Thyroid gland (tissue), 4 donors: ENCODE measurements at regions not wholly inside any gene's neighbourhood (a gene's known extent, or its start where the extent isn't known, plus 50 kb on each side); places are given as distances from the start of the nearest gene placed in this dataset.

Experiments
- POLR2A ChIP-seq, 2 donors: fragments of 450-650 bp; IDR thresholded peaks; one replicate each; pipeline ENCODE4 v1.6.1; 2017; ENCODE audit warnings: antibody characterized with exemption in 2 of 2, mild to moderate bottlenecking in 2 of 2, moderate library complexity in 1 of 2
- TF ChIP-seq, protein P1 (sequence below), 6 experiments: fragments of 200-600 bp in 3 of 6; fragments of 450-650 bp in 3 of 6; sonication (generic) in 3 of 6; IDR thresholded peaks; one replicate each; pipeline ENCODE4 v1.5.1; 2016 to 2019; ENCODE audit warnings: antibody characterized with exemption in 6 of 6, mild to moderate bottlenecking in 2 of 6, inconsistent platforms in 1 of 6, moderate library complexity in 1 of 6

DNA sequence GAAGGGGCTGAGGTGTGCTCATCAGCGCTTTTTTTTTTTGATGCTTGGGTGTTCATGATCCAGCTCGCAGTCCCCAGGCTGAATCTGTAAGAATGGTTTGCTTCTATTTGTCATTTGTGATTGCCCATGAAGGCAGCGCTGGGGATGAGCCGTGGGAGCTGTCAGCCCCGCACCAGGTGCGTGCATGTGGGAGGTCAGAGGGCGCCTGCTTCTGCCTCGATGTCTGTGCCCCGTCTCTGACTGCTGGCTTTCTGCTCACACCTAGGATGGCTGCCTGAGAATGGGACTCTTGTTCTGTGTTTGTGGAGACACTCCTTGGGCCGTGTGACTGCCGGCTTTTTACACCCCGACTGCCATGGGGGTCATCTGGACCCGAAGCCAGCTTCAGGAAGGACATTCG is 141.2 kb upstream of the RTL1 start:
- no peak for TF ChIP-seq POLR2A (IDR thresholded peaks at IDR 0.05)
- TF ChIP-seq, protein P1, sequence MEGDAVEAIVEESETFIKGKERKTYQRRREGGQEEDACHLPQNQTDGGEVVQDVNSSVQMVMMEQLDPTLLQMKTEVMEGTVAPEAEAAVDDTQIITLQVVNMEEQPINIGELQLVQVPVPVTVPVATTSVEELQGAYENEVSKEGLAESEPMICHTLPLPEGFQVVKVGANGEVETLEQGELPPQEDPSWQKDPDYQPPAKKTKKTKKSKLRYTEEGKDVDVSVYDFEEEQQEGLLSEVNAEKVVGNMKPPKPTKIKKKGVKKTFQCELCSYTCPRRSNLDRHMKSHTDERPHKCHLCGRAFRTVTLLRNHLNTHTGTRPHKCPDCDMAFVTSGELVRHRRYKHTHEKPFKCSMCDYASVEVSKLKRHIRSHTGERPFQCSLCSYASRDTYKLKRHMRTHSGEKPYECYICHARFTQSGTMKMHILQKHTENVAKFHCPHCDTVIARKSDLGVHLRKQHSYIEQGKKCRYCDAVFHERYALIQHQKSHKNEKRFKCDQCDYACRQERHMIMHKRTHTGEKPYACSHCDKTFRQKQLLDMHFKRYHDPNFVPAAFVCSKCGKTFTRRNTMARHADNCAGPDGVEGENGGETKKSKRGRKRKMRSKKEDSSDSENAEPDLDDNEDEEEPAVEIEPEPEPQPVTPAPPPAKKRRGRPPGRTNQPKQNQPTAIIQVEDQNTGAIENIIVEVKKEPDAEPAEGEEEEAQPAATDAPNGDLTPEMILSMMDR (IDR thresholded peaks at IDR 0.05): no peak
